GM21723 (cell line): ENCODE measurements at regions not wholly inside any gene's neighbourhood (a gene's known extent, or its start where the extent isn't known, plus 50 kb on each side); places are given as distances from the start of the nearest gene placed in this dataset.
"Not testable (repeated sequence)": the region's sequence is repeated elsewhere in the genome, so short reads cannot be mapped to it uniquely, and the experiment has no call there.

Source experiments
- ATAC-seq: cut with Tn5 transposase; IDR thresholded peaks from one replicate; pipeline ENCODE4 v1.9.1; 2021; ENCODE audit warnings: mild to moderate bottlenecking, moderate library complexity; ENCODE audit not compliant: unreplicated experiment

GRCh38 chr12:58068706-58069105 is 127.3 kb downstream of the ATP23 start:
- ATAC-seq, result no peak

GRCh38 chr12:58069268-58069963 is 128.0 kb downstream of the ATP23 start:
- no peak for ATAC-seq

GRCh38 chr12:58071994-58072393 is 130.6 kb downstream of the ATP23 start:
- ATAC-seq, result no peak

GRCh38 chr12:58074259-58074658 is 132.9 kb downstream of the ATP23 start:
- ATAC-seq, result no peak

GRCh38 chr12:58079806-58080205 is 138.4 kb downstream of the ATP23 start:
- no peak for ATAC-seq

GRCh38 chr12:58081488-58081887 is 140.1 kb downstream of the ATP23 start:
- no peak for ATAC-seq

- no peak for ATAC-seq
Measured at GRCh38 chr12:58082996-58083395, 141.6 kb downstream of the ATP23 start.

- ATAC-seq, result no peak
Measured at GRCh38 chr12:58086006-58086405, 144.6 kb downstream of the ATP23 start.

- no peak for ATAC-seq
Measured at GRCh38 chr12:58086930-58087329, 145.6 kb downstream of the ATP23 start.

GRCh38 chr12:58087423-58088127 is 146.2 kb downstream of the ATP23 start:
- no peak for ATAC-seq

- no peak for ATAC-seq
Measured at GRCh38 chr12:58089588-58089987, 148.2 kb downstream of the ATP23 start.

GRCh38 chr12:58090685-58091084 is 149.3 kb downstream of the ATP23 start:
- ATAC-seq, result no peak

GRCh38 chr12:58095002-58095401 is 153.6 kb downstream of the ATP23 start:
- ATAC-seq, result peak; percentile 63

- no peak for ATAC-seq
Measured at GRCh38 chr12:58097741-58098140, 156.4 kb downstream of the ATP23 start.

- ATAC-seq, result no peak
Measured at GRCh38 chr12:58099476-58099875, 158.1 kb downstream of the ATP23 start.

- no peak for ATAC-seq
Measured at GRCh38 chr12:58104351-58104755, 163.0 kb downstream of the ATP23 start.

GRCh38 chr12:58105225-58106119 is 164.1 kb downstream of the ATP23 start:
- no peak for ATAC-seq

GRCh38 chr12:58106195-58106594 is 164.8 kb downstream of the ATP23 start:
- ATAC-seq, result no peak

GRCh38 chr12:58117201-58117600 is 175.8 kb downstream of the ATP23 start:
- ATAC-seq, result no peak

- ATAC-seq, result no peak
Measured at GRCh38 chr12:58117667-58118066, 176.3 kb downstream of the ATP23 start.

- ATAC-seq, result not testable (repeated sequence)
Measured at GRCh38 chr12:58125761-58126160, 184.4 kb downstream of the ATP23 start.
